ENCODE measurements at regions not wholly inside any gene's neighbourhood (a gene's known extent, or its start where the extent isn't known, plus 50 kb on each side); places are given as distances from the start of the nearest gene placed in this dataset.

GRCh38 chr5:67310169-67310568, 113.6 kb upstream of the CD180 start:
- TF ChIP-seq CTCF (IDR thresholded peaks at IDR 0.05; ENCODE audit: insufficient read depth, low read length, poor library complexity, severe bottlenecking) (no peak), EZH2phosphoT487 (conservative IDR thresholded peaks at IDR 0.05; ENCODE audit: low read length) (no peak)
